ENCODE measurements at regions not wholly inside any gene's neighbourhood (a gene's known extent, or its start where the extent isn't known, plus 50 kb on each side); places are given as distances from the start of the nearest gene placed in this dataset.
"Not testable (repeated sequence)": the region's sequence is repeated elsewhere in the genome, so short reads cannot be mapped to it uniquely, and the experiment has no call there.

DNA sequence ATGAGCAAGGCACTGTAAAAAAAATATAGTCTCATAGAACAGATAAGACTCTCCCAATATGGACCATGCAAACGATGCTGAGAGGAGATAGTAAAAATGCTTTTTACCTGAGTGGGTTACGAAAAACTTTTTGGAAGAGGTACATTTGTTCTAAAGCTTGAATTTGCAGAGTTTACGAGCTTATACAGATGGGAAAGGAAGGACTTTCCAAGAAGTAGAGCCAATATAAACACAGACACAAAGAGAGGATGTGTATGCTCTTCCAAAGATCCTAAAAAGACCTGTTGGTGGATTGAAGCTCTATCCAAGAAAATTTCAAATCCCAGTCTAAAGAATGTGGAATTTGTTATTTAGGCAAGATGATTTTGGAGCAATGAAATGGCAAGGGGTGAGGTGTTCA lies 127.1 kb upstream of the SLCO6A1 start:
- H3K9me3 Mint-ChIP-seq: no peaks in the 10 kb centered on the region
- DNase-seq: no peak
- CTCF ChIA-PET: no interaction called here
- POLR2A ChIA-PET: no interaction called here
- no peak overlapping the region for H3K4me3 Mint-ChIP-seq
- H3K27me3 Mint-ChIP-seq: peaks cover 8% of the 10 kb centered on the region
- no peaks in the 10 kb centered on the region for H3K36me3 Mint-ChIP-seq (ENCODE audit: low read depth)
- no peaks in the 10 kb centered on the region for H3K4me1 Mint-ChIP-seq
- no peak overlapping the region for H3K27ac Mint-ChIP-seq

DNA sequence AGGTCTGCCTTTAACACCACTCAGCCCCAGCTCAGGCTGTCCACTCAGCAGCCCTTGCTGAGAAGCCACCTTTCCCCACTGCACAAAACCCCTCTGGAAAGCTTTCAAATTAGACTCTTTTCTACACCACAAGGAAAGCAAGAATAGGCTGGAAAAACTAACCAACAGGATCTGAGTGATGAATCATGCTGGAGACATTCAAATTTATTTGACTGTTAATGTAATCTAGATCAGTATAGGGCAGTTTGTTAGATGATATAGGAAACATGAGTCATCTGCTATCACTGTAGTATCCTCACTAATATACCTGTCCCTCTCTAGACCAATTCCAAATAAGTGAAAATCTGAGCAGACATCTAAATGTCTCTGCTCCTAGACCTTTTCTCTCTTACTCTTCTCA lies 127.8 kb upstream of the PAM start:
- ChIA-PET POLR2A (no interaction called here), CTCF (no interaction called here)
- H3K27ac Mint-ChIP-seq: no peak overlapping the region
- no peak overlapping the region for H3K4me3 Mint-ChIP-seq
- no peaks in the 10 kb centered on the region for H3K36me3 Mint-ChIP-seq (ENCODE audit: low read depth)
- peaks cover 8% of the 10 kb centered on the region for H3K27me3 Mint-ChIP-seq
- no peaks in the 10 kb centered on the region for H3K9me3 Mint-ChIP-seq
- DNase-seq: no peak
- no peaks in the 10 kb centered on the region for H3K4me1 Mint-ChIP-seq

DNA sequence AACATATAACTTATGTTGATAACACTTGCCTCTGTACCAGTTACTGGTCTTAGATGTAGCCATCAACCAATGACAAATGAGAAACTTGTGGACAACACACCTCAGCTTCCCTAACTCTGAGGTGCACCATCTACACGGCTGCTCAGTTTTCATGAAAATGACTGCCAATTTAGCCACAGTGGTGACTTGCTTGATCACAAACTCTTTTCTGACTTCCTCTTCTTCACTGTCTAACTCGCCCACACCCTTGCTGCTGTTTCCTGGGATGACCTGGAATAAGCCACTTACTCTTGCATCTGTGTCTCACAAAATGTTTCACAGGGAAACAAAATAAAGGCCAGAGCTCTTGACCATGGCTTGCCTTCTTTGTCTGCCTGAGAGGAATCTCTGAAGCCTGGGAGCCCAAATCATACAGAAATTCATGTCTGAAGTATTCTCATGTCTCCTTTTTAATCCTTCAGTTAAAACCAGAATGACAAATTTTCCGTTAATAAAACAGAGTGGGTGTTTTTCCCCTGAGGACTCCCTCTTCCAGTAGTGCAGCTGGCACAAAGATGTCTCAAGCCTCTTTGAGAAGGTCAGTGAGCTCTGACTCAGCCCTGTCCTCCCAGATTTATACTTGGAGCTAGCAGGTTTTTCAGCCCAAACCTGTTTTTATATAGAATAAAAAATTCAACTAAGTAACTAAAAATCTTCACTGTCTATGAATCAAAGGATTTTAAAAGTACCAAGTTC lies 126.5 kb upstream of the PAM start:
- Mint-ChIP-seq H3K4me1 (no peaks in the 10 kb centered on the region), H3K4me3 (no peak overlapping the region), H3K36me3 (ENCODE audit: low read depth) (no peaks in the 10 kb centered on the region), H3K27me3 (peaks cover 8% of the 10 kb centered on the region), H3K27ac (no peak overlapping the region), H3K9me3 (no peaks in the 10 kb centered on the region)
- POLR2A ChIA-PET: no interaction called here
- CTCF ChIA-PET: no interaction called here
- no peak for DNase-seq

DNA sequence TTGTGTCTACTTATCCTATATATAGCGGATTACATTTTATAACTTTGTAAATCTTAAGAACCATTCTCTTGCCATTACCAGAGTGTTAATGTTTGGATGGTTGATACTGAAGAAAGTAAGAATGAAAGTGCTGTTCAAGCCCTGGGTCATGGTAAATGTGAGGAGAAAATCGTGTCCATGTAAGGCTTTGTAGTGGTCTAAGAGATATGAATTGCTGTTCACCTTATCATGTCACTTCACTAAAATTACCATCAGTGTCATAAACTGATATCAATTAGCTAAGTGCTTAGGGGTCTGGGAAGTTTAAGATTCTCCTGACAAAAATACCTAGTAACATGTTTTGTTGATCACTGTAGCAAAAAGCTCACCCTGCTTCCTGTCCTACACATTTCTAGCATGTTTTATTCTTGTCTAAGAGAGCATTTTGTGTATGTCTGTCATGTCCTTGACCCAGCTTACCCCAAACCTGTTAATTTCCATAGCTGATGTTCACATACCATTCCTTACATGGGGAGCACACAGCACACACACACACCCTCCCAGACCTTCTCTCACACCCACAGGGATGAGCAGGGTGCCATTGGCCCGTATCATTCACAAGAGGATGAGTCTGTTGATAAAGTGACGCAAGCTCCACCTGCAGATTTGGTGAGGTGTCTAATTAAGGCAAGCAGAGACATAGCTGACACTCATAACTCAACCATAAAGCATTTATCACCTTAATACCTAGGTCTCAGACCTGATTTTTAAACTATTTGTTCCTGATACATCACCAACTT lies 125.1 kb upstream of the PAM start:
- H3K27ac Mint-ChIP-seq: no peak overlapping the region
- no peak for DNase-seq
- no peaks in the 10 kb centered on the region for H3K9me3 Mint-ChIP-seq
- no peaks in the 10 kb centered on the region for H3K36me3 Mint-ChIP-seq (ENCODE audit: low read depth)
- POLR2A ChIA-PET: no interaction called here
- peaks cover 7% of the 10 kb centered on the region for H3K27me3 Mint-ChIP-seq
- H3K4me1 Mint-ChIP-seq: no peaks in the 10 kb centered on the region
- CTCF ChIA-PET: no interaction called here
- no peak overlapping the region for H3K4me3 Mint-ChIP-seq

DNA sequence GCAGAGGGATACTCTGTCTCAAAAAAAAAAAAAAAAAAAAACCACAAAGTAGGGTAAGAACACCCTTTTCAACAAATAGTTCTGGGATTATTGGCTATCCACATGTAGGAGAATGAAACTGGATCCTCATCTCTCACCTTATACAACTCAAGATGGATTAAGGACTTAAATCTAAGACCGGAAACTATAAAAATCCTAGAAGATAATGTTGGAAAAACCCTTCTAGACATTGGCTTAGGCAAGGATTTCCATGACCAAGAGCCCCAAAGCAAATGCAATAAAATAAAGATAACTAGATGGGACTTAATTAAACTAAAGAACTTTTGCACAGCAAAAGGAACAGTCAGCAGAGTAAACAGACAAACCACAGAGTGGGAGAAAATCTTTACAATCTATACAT lies 119.7 kb upstream of the PAM start:
- H3K27me3 Mint-ChIP-seq, H3K4me1 Mint-ChIP-seq: not testable (repeated sequence)
- CTCF ChIA-PET: interaction anchor here (0.7 kb wide), 1 partner anchor 68 kb away, joined by 3 read pairs; no protein-coding TSS in a partner anchor

DNA sequence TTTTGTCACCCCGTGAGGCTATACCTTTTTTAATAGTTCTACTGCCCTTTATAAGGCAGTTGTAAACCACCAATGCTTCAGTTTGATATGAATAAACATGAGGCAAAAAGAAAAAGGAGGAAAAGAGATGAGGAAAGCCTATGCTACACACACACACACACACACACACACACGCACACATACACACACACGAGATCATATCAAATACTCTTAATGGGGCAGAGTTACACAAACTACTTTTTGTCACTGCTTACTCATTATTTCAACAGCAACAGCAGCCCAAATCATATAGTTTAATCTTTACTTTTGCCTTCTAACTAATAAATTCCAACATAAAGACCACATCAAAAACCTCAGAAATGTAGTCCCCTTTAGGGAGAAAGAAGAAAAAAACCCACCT lies 116.8 kb upstream of the PAM start:
- H3K36me3 Mint-ChIP-seq (ENCODE audit: low read depth): no peaks in the 10 kb centered on the region
- no peak overlapping the region for H3K4me3 Mint-ChIP-seq
- no peak for DNase-seq
- H3K27ac Mint-ChIP-seq: no peak overlapping the region
- peaks cover 2% of the 10 kb centered on the region for H3K27me3 Mint-ChIP-seq
- H3K4me1 Mint-ChIP-seq: no peaks in the 10 kb centered on the region
- ChIA-PET POLR2A (no interaction called here), CTCF (no interaction called here)
- H3K9me3 Mint-ChIP-seq: no peaks in the 10 kb centered on the region

More for the DNA sequence above, 119.7 kb upstream of the PAM start:
- H3K4me3 Mint-ChIP-seq; H3K9me3 Mint-ChIP-seq; POLR2A ChIA-PET; DNase-seq; H3K36me3 Mint-ChIP-seq (ENCODE audit: low read depth); H3K27ac Mint-ChIP-seq: not testable (repeated sequence)

DNA sequence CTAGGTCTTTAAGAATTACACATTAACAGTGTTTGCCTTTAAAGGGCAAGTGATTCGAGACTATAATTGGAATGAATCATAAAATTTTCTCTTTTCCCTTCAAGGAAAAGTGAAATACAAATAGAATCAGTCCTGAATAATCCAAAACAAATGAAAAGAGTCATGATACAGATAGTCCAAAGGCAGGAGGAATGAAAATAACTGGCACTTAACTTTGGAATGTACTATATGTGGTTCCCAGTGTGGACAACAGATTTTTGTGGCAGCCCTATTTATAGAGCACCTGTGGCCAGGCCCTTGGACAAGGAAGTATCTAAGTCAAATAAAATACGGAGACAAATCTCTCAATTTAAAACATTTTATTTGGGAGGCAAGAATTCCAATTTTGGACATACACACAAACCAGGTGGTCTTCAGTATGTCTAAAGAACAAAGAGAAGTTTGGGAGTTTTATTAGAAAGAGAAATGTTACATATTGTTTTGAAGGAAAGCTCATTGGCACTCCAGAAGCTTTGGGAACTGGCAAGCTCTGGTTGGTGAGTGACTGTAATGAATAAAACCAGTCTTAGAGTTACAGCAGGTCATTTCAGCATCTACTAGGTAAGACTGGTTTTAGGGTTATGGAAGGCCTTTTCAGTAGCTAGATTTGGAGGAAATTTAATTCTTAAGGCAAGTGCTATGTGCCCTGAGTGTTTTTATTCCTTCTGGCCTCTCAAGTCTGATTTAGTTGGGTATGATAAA lies 116.0 kb upstream of the PAM start:
- H3K4me3 Mint-ChIP-seq: no peak overlapping the region

DNA sequence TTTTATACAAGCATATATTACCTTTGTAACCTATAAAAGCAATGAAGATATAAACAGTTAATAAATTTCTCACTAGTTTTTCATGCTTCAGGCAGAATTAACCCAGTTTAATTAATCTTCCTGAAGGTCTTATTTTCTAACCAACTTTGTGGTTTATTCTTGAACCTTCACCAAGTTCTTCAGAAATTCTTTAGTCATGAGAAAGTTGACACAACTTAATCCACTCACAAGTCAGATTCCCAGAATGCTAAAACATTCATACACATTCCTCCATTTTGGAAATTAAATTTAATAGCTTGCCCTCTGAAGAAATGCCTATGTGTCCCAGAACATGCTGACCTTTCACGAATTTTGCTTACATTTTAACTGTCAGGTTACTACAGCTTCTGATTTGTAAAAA lies 105.4 kb upstream of the PAM start:
- Mint-ChIP-seq H3K4me1 (no peaks in the 10 kb centered on the region), H3K27me3 (peaks cover 14% of the 10 kb centered on the region), H3K9me3 (no peaks in the 10 kb centered on the region), H3K4me3 (no peak overlapping the region), H3K27ac (no peak overlapping the region), H3K36me3 (ENCODE audit: low read depth) (no peaks in the 10 kb centered on the region)
- DNase-seq: no peak
- ChIA-PET CTCF (no interaction called here), POLR2A (no interaction called here)

More for the DNA sequence above, 116.0 kb upstream of the PAM start:
- peaks cover 2% of the 10 kb centered on the region for H3K27me3 Mint-ChIP-seq
- no peak overlapping the region for H3K27ac Mint-ChIP-seq
- H3K4me1 Mint-ChIP-seq: no peaks in the 10 kb centered on the region
- no peaks in the 10 kb centered on the region for H3K36me3 Mint-ChIP-seq (ENCODE audit: low read depth)
- DNase-seq: no peak
- no peaks in the 10 kb centered on the region for H3K9me3 Mint-ChIP-seq
- ChIA-PET CTCF (no interaction called here), POLR2A (no interaction called here)

DNA sequence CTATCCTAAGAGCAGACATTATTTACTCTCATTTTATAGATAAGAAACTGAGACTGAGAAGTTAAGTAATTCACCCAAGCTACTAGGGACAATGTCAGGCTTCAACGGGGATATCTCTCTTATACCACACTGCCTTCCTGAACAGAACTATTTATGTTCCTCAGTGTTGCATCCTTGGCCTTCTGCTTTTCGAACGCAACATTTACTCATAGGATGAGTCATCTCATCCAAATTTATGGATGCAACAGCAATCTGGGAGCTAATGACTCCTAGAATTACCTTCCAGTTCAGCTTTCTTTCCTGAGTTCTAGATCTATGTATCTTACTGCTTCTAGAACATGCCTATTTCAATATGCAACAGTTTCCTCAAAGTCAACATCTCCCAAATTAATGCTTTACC lies 103.6 kb upstream of the PAM start:
- DNase-seq: no peak
- H3K27ac Mint-ChIP-seq: no peak overlapping the region
- H3K9me3 Mint-ChIP-seq: no peaks in the 10 kb centered on the region
- CTCF ChIA-PET: no interaction called here
- H3K27me3 Mint-ChIP-seq: peaks cover 18% of the 10 kb centered on the region
- H3K36me3 Mint-ChIP-seq (ENCODE audit: low read depth): no peaks in the 10 kb centered on the region
- no peaks in the 10 kb centered on the region for H3K4me1 Mint-ChIP-seq
- H3K4me3 Mint-ChIP-seq: no peak overlapping the region
- POLR2A ChIA-PET: no interaction called here

DNA sequence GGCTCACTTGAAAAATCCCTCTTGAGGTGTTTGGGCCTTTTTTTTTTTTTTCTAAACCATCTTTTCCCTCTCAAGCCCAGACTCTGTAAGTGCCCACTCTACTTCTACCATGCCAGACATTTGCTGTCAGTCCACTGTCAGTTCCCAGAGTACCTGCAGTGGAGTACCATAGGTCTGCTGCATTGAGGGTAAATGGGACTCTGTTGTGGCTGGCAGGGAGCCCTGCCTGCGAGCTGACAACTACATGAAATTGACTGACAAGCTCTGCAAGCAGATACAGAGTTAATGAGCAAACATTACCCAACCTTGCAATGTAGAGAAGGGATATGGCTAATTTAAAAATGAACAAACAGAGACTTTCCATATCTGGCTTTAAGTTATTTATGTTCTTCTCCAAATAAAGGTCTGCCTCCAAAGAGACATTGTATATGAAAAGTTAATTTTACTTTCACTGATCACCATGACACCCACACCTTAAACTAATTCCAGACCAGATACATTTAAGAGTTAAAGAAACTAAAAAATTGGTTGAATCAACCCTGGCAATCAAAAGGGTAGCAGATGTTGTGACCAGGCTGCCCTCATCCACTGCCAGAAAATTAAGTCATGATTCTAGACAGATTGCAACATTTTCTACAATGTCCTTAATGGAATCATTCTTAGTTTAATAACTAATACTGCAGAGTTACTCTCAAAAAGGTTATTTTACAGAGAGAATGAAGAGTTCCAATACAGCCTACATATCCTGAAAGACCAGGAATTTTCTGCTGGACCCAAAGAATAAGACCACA lies 100.4 kb upstream of the PAM start:
- DNase-seq: no peak
- peaks cover 19% of the 10 kb centered on the region for H3K27me3 Mint-ChIP-seq
- no peak overlapping the region for H3K27ac Mint-ChIP-seq
- no peaks in the 10 kb centered on the region for H3K9me3 Mint-ChIP-seq
- H3K4me3 Mint-ChIP-seq: no peak overlapping the region
- no peaks in the 10 kb centered on the region for H3K4me1 Mint-ChIP-seq
- POLR2A ChIA-PET: no interaction called here
- CTCF ChIA-PET: no interaction called here
- H3K36me3 Mint-ChIP-seq (ENCODE audit: low read depth): no peaks in the 10 kb centered on the region

DNA sequence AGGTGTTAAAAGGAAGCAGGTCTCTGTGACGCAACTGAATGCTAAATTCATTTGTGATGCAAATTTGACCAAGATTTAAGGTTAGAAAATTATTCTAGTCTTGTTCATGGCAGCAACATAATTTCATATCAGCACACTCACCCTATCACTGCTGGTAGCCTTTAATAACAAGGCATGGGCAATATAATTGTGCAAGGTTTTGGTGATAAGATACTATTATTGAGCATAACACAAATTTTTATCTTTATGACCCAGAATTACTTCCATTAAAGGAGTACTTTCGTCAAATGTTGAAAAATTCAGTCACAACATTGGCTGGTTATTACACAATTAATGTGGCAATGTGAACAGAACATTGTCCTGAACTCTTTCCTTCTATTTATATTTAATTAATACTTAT lies 96.0 kb upstream of the PAM start:
- peaks cover 7% of the 10 kb centered on the region for H3K27me3 Mint-ChIP-seq
- H3K36me3 Mint-ChIP-seq (ENCODE audit: low read depth): no peaks in the 10 kb centered on the region
- CTCF ChIA-PET: no interaction called here
- no peaks in the 10 kb centered on the region for H3K4me1 Mint-ChIP-seq
- no peak overlapping the region for H3K4me3 Mint-ChIP-seq
- DNase-seq: no peak
- H3K27ac Mint-ChIP-seq: no peak overlapping the region
- no peaks in the 10 kb centered on the region for H3K9me3 Mint-ChIP-seq
- POLR2A ChIA-PET: no interaction called here

DNA sequence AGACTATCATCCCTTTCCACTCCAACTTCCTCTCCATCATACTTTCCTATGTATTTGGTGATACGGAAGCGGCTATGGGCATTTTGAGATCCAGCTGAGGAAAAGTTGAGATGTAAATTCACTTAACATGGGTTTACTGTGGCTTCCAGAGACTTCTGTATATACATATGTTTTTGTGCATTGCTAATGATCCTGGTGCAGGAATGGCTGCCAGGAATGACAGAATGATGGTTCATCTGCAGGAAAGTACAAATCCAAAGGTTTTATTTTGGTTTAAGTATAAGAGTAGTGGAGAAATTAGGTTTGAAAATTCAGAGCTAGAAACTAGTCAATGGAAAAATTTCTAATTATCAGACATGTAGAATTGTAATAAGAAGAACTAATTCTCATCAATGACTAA lies 95.0 kb upstream of the PAM start:
- H3K4me1 Mint-ChIP-seq: no peaks in the 10 kb centered on the region
- no peak overlapping the region for H3K27ac Mint-ChIP-seq
- H3K9me3 Mint-ChIP-seq: no peaks in the 10 kb centered on the region
- no peaks in the 10 kb centered on the region for H3K36me3 Mint-ChIP-seq (ENCODE audit: low read depth)
- POLR2A ChIA-PET: no interaction called here
- peaks cover 4% of the 10 kb centered on the region for H3K27me3 Mint-ChIP-seq
- no peak overlapping the region for H3K4me3 Mint-ChIP-seq
- no peak for DNase-seq
- CTCF ChIA-PET: no interaction called here
